HFFc6 (cell line): ENCODE measurements at regions not wholly inside any gene's neighbourhood (a gene's known extent, or its start where the extent isn't known, plus 50 kb on each side); places are given as distances from the start of the nearest gene placed in this dataset.

Experiments used
- DNase-seq: peaks from one replicate; pipeline ENCODE4 v3.0.0-alpha.2; 2018
- H3K27ac Mint-ChIP-seq: 2 replicates; pipeline ENCODE4 v1.8.0; 2020; ENCODE audit warnings: mild to moderate bottlenecking, mixed read lengths
- H3K27me3 Mint-ChIP-seq: 2 replicates; pipeline ENCODE4 v1.8.0; 2021; ENCODE audit warnings: mild to moderate bottlenecking, moderate library complexity, mixed read lengths; ENCODE audit not compliant: insufficient read depth
- H3K36me3 Mint-ChIP-seq: 2 replicates; pipeline ENCODE4 v1.8.0; 2021; ENCODE audit warnings: low read depth, mixed read lengths
- H3K4me1 Mint-ChIP-seq: 2 replicates; pipeline ENCODE4 v1.8.0; 2020; ENCODE audit warnings: low read depth, mixed read lengths
- H3K4me3 Mint-ChIP-seq: 2 replicates; pipeline ENCODE4 v1.8.0; 2020; ENCODE audit warnings: mild to moderate bottlenecking, moderate library complexity, mixed read lengths
- H3K9me3 Mint-ChIP-seq: 2 replicates; pipeline ENCODE4 v1.8.0; 2020; ENCODE audit warnings: mild to moderate bottlenecking, mixed read lengths
- TF ChIP-seq, protein P1 (sequence below): fragments of 200-600 bp; sonication (generic); IDR thresholded peaks from 2 replicates; pipeline ENCODE4 v1.5.0; 2021; ENCODE audit warnings: antibody characterized with exemption, mild to moderate bottlenecking

GRCh38 chr2:144877893-144878292 is 358.0 kb upstream of the ZEB2 start:
- no peak overlapping the region for H3K27ac Mint-ChIP-seq
- H3K36me3 Mint-ChIP-seq = no peaks in the 10 kb centered on the region
- TF ChIP-seq, protein P1, sequence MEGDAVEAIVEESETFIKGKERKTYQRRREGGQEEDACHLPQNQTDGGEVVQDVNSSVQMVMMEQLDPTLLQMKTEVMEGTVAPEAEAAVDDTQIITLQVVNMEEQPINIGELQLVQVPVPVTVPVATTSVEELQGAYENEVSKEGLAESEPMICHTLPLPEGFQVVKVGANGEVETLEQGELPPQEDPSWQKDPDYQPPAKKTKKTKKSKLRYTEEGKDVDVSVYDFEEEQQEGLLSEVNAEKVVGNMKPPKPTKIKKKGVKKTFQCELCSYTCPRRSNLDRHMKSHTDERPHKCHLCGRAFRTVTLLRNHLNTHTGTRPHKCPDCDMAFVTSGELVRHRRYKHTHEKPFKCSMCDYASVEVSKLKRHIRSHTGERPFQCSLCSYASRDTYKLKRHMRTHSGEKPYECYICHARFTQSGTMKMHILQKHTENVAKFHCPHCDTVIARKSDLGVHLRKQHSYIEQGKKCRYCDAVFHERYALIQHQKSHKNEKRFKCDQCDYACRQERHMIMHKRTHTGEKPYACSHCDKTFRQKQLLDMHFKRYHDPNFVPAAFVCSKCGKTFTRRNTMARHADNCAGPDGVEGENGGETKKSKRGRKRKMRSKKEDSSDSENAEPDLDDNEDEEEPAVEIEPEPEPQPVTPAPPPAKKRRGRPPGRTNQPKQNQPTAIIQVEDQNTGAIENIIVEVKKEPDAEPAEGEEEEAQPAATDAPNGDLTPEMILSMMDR = no peak
- no peak overlapping the region for H3K4me3 Mint-ChIP-seq
- DNase-seq = no peak
- H3K27me3 Mint-ChIP-seq = no peaks in the 10 kb centered on the region
- no peaks in the 10 kb centered on the region for H3K9me3 Mint-ChIP-seq
- H3K4me1 Mint-ChIP-seq = peaks cover 6% of the 10 kb centered on the region; the same call in 1 of the 2 replicates

DNA sequence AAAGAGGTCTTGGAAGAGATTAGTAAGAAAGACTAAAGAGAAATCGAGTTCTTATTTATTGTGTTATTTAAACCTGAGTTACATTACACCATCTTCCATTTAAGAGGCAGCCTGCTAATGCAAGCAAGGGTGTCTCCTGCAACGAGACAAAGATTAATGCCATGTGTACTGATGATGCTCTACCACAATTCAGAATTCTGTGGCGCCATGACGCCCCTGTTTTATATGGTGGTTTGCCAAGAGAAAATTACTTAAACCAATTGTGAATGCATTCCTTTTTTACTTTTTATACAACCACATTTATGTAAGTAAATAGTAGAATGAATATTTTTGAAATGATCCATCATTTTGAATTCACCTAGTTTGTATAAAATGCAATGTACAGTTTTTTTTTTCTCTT is 356.1 kb upstream of the ZEB2 start:
- H3K4me3 Mint-ChIP-seq = no peak overlapping the region
- no peaks in the 10 kb centered on the region for H3K27me3 Mint-ChIP-seq
- no peak overlapping the region for H3K27ac Mint-ChIP-seq
- TF ChIP-seq, protein P1 = no peak
- peaks cover 6% of the 10 kb centered on the region; the same call in 1 of the 2 replicates for H3K4me1 Mint-ChIP-seq
- no peak for DNase-seq
- H3K36me3 Mint-ChIP-seq = no peaks in the 10 kb centered on the region
- H3K9me3 Mint-ChIP-seq = no peaks in the 10 kb centered on the region

- H3K27ac Mint-ChIP-seq = no peak overlapping the region
- DNase-seq = no peak
- H3K4me3 Mint-ChIP-seq = no peak overlapping the region
- no peaks in the 10 kb centered on the region for H3K27me3 Mint-ChIP-seq
- no peaks in the 10 kb centered on the region for H3K36me3 Mint-ChIP-seq
- TF ChIP-seq, protein P1 = no peak
- H3K9me3 Mint-ChIP-seq = no peaks in the 10 kb centered on the region
- peaks cover 6% of the 10 kb centered on the region; the same call in 1 of the 2 replicates for H3K4me1 Mint-ChIP-seq
Observed at GRCh38 chr2:144875290-144875969, 355.5 kb upstream of the ZEB2 start.

GRCh38 chr2:144865670-144866069 is 345.8 kb upstream of the ZEB2 start:
- no peaks in the 10 kb centered on the region for H3K36me3 Mint-ChIP-seq
- no peak overlapping the region for H3K27ac Mint-ChIP-seq
- DNase-seq = no peak

DNA sequence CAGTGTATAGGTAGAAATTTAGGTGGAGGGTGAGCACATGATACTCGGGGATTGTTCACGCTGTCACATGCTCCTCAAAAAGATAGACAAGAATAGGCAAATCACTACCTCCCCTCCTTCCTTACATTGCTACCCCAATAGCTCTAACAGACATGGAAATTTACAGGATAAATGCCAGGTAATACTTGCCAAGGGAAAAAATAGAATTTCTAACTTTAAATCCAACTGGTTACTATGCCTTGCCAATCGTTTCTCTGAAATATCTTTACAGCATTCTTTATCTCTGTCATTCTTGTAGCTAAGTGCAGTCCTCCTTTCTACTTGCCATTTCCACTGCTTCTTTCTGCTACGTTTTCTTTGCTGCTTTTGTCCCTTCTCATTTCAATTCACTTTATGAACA is 339.8 kb upstream of the ZEB2 start:
- H3K36me3 Mint-ChIP-seq = no peaks in the 10 kb centered on the region
- H3K27me3 Mint-ChIP-seq = no peaks in the 10 kb centered on the region; the same call in 1 of the 2 replicates
- DNase-seq = no peak
- H3K4me1 Mint-ChIP-seq = no peaks in the 10 kb centered on the region
- no peak overlapping the region for H3K27ac Mint-ChIP-seq
- TF ChIP-seq, protein P1 = no peak
- H3K9me3 Mint-ChIP-seq = no peaks in the 10 kb centered on the region
- H3K4me3 Mint-ChIP-seq = no peak overlapping the region

More at GRCh38 chr2:144865670-144866069, 345.8 kb upstream of the ZEB2 start:
- TF ChIP-seq, protein P1 = no peak
- H3K4me1 Mint-ChIP-seq = no peaks in the 10 kb centered on the region
- no peak overlapping the region for H3K4me3 Mint-ChIP-seq
- no peaks in the 10 kb centered on the region for H3K9me3 Mint-ChIP-seq
- no peaks in the 10 kb centered on the region; the same call in 1 of the 2 replicates for H3K27me3 Mint-ChIP-seq
